Stimulated activated CD4-positive, alpha-beta T cell treated with anti-CD3 and anti-CD28 coated beads, Interleukin-15, amount 100 ng/mL, for 48 hours (primary cell): ENCODE measurements at regions not wholly inside any gene's neighbourhood (a gene's known extent, or its start where the extent isn't known, plus 50 kb on each side); places are given as distances from the start of the nearest gene placed in this dataset.

Experiments
- DNase-seq, 2 donors: peaks; one replicate each; pipeline ENCODE4 v3.0.0-alpha.2; 2020; ENCODE audit warnings: low read depth in 2 of 2

DNA sequence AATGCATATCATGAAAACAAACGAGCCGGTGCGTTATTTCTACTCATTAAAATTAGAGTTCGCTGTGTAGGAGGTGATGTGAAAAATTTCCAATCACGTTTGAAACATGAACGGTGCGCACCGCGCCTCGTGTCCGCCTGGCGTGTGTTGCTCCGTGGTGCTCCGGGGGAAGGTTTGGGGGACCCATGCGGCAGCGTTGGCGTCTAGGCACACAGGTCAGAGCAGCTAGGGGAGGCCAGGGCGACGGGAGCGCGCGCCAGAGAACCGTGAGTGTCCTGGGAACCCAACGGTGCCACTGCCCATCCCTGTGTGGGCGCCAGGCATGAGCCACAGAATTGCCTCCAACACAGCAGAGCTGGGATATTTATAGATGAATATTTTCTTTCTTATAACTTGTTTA, 70.6 kb upstream of the ADARB2 start:
- no peak for DNase-seq

DNA sequence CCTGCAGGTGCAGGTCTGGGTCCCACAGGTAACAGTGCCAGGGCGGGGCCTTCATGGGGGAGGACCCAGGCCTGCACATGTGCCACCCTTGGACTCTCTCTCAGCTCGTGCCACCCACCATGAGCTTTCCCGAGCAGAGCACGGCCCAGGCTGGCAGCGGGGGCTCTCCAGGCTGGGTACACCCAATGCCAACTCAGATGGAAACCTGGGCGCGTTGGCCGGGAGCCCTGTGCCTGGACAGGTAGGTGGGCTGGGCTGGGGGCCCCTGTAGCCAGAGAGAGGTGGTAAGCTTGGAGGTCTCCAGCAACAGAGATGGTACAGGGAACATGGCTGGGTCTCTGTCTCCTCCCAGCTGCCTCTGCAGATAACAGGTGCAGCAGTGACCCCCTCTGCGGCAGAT, 69.9 kb upstream of the ADARB2 start:
- DNase-seq: no peak

DNA sequence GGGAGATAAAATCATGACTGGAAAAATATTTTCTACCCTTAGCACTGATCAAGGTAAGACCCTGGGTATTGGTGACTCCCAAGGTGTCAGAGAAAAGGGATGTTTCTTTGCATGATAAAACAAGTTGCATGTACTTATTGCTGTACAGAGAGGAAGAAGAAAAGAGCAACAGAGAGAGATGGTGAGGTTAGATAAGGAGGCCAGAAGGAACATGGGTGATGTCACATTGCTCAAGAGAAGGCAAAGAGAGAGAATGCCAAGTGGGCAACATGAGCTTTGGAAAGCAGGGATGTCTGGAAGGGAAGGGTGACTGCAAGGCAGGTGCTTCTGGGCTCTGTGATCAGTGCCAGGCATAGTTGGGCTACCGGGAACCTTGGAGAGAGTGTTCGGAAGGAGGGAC, 65.1 kb upstream of the ADARB2 start:
- DNase-seq: no peak

DNA sequence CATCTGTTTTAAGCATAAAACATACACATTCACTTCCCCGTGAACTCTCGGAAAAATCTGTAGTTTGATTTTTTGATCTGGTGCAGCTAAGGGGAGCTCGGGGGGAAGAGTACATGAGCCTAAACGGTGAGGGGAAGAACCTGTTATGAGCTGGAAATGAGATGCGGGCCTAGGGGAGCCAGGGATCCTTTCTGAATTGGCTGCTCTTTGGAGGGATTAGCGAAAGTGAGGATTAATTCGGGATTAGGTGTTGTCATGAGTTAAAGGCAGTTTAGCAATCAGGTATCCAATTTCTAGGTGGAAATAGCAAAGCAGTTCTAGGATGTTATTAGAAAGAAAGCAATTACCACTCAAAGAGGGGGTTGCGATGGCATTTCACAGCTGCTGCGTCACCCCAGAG, 51.1 kb upstream of the ADARB2 start:
- DNase-seq: no peak
